GM21723 (cell line): ENCODE measurements at regions not wholly inside any gene's neighbourhood (a gene's known extent, or its start where the extent isn't known, plus 50 kb on each side); places are given as distances from the start of the nearest gene placed in this dataset.
"Not testable (repeated sequence)": the region's sequence is repeated elsewhere in the genome, so short reads cannot be mapped to it uniquely, and the experiment has no call there.

ENCODE experiments used
- ATAC-seq: cut with Tn5 transposase; IDR thresholded peaks from one replicate; pipeline ENCODE4 v1.9.1; 2021; ENCODE audit warnings: mild to moderate bottlenecking, moderate library complexity; ENCODE audit not compliant: unreplicated experiment

DNA sequence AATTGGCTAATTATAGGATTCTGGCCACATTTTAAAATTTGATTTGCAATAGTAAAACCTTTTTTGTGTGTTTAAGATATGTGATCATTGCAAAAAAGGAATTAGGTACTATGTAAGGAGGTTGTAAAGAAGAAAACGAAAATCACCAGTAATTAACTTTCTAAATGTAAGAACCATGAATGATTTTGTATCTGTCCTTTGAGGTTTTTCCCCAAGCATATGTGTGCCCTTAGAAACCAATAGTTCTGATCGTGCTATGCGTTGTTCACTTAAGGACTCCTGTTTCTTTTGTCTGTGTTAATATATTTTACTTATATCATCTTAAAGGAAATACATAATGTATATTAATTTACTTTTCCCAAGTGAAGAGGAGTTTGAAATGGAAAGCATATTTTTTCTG lies 410.2 kb downstream of the PSAT1 start:
- peak; percentile 57 for ATAC-seq

DNA sequence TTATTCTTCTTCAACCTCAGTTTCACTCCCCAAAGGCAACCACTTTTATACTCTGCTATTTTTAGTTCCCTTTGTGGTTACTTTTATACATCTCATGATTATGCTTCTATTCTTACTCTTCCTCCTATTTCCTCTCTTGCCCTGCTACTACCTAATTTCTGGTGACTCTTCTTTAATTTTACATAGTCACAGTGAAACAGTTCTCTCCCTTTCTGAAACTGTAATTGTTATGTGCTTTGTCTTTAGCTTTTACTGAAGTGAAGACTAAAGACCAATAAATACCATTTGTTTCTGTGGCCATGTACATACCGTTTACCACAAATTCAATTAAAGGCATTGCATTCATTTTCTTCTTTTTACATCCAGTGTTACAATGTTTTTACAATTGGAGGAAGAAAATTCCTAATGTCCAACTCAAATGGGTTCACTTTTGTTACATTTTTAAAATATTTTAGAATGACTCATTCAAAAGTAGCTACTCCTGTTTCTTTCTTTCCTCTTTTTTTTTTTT lies 410.6 kb downstream of the PSAT1 start:
- peak; percentile 97 for ATAC-seq

DNA sequence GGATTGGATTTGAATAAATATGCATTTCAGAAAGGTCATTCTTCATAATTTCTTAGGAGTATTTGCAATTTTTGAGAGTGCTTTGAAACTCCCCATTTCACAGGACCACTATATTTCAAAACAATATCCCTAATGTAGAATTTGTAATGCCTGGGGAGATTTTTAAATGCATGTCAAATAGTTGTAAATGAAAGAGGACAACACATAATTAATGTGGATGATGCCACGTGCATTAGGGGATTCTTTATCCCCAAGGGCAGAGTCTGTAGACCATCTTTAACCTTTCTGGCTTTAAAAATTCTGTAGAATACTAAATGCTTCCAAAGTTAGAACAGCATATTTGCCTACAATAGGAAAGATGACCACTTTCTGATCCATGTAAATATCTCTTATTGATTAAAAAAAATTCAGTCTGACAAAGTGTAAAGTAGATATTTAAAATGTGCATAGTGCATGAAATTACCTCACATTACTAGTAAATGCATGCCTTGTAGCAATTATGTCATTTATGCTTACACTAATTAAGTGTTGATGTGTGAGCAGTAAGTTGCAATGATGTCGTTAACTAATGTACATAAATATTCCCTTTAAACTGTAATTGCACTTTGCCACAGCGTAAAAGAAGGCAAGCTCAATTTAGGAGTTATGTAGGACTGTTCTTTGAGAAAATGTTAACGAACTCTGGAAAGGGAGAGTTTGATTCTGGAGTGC lies 416.1 kb downstream of the PSAT1 start:
- no peak for ATAC-seq

DNA sequence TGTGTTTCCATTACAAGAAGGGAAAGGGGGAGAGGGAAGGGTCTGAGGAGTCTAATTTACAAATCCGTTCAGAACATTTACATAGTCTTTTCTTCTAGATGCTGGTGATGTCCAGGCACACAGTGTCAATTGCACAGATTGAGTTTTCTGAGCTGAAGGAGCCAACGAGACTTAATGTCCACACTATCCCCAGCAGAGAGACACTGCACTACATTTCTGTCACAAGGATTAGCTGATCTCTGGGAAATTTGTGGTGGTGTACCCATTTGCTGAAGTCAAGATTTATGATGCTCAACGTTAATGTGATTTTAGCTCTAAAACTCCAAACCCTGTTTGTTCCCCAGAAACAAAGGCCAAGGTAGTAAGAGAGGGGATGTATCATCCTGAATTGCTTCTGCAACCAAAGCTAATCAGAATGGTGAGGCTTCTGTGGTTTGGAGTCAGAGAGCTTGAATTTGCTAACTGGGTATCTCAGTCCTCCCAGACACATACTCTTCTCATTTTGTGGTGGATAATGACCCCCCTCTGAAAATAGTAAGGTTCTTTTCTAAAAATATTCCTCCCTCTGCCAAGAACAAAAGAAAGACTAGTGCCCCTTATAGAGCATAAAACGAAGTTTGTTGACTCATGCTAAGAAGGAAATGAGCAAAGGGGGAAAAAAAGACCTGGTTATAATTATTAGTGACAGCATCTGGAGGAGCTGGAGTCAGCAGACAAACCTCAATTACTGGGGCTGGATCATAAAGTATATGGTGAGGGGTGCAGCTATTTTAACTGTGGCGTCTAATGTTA lies 416.9 kb downstream of the PSAT1 start:
- no peak for ATAC-seq

DNA sequence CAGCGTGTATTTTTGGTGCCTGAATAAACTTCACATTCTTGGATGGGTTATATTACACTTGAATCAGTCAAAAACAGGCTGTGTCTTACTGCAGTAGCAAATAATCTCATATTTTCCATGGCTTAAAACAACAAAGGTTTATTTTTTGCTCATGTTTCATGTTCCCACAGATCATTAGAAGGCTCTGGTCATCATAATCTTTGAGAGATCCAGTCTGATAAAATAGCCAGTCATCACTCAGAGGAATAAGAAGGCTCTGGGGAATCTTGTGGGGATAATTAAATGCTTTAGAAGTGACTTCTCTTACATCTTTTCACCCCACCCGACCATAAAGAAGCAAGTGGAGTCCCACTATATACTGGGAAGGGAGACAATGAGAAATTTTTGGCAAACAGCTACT lies 417.7 kb downstream of the PSAT1 start:
- ATAC-seq = no peak

DNA sequence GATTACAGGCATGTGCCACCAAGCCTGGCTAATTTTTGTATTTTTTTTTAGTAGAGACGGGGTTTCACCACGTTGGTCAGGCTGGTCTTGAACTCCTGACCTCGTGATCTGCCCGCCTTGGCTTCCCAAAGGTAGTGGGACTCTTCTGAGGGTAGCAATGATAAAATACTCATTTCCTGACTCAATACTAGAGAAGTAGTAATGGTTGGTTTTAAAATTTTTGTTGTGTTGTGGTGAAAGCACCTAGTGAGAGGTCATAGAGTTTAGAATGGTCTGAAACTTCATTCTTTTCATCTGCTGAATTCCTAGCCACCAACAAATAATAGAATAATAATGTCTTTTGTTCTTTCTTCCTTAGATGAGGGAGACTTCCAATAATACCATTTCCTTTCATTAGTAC lies 422.1 kb downstream of the PSAT1 start:
- ATAC-seq = not testable (repeated sequence)

DNA sequence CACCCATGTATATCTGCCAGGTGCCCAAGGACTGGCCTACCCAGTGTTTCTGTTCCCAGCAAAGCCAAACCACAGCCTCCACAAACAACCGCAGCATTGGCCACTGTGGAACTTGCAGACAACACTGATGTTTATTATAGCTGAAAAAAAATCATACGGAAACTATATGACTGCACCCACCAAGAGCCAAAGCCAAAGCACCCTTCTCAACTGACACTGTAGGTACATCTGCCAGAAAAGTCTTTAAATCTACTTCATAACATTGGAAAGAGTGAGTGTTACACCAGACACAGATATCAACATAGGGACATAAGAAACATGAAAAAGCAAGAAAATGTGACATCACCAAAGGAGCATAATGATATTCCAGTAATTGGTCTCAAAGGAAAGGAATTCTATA lies 428.0 kb downstream of the PSAT1 start:
- no peak for ATAC-seq

DNA sequence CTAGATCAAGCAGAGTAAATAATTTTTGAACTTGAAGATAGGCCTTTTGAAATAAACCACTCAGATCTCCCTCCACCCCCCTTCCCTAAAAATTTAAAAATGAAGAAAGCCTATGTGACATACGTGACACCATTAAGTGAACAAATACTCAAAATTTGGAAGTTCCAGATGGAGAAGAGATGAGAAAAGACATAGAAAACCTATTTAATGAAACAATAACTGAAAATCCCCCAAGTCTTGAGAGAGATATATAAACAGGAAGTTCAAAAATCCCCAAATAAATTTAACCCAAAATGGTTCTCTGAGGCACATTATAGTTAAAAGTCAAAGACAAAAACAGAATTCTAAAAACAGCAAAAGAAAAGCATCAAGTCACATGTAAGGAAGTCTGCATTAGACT lies 428.6 kb downstream of the PSAT1 start:
- ATAC-seq = no peak

DNA sequence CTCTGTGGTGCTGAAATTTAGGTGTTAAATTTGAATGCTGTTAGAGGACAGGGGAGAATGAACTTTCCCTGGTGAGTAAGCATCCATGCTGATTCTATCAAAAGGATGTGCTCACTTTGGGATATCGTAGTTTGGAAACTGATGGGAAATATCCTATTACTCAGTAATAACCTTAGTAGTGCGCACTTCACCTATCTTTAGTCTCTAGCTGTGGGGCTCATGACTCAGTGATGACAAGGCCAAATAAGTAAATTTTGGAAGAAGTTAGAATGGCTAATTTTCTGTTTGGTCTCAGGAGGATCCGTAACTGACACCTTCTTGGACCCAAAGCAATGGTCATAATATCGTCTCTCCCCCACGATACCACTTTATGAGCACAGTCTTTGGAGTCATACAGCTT lies 448.4 kb downstream of the PSAT1 start:
- ATAC-seq = no peak

DNA sequence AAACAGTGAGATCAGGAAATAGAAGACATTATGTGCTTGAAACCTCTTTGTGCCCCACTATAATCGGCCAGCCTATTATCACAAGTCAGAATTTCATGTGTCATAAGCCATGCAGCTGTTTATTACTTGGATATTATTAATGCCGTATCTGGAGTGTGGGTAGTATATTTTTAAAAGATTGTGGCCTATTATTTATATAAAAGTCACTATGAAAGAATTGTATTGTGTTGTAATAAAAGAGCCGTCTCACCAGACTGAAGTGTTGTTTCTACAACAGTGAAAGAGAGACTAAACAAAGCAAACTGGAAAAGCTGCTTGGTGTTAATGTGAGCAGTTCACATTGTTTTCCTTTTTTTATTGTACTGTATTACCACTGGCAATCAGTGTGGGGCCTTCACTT lies 449.1 kb downstream of the PSAT1 start:
- ATAC-seq = no peak

DNA sequence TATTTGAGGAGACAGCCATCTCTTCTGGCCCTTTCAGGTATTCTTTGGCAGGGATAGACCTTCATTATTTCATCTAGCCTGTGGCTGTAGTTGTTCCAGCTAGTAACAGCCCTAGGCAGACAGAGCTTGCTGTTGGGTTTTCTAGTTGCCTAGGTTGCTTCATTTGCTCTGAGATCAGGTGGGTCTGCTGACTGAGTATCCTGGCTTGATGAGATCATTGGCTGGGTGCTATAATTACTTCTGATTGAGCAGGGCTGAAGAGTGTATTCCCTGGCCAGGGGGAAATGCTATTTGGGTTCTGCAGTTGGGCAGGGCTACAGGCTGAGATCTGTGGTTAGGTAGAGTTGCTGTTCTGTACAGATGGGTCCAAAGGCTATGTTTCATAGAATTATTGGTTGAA lies 456.1 kb downstream of the PSAT1 start:
- no peak for ATAC-seq

DNA sequence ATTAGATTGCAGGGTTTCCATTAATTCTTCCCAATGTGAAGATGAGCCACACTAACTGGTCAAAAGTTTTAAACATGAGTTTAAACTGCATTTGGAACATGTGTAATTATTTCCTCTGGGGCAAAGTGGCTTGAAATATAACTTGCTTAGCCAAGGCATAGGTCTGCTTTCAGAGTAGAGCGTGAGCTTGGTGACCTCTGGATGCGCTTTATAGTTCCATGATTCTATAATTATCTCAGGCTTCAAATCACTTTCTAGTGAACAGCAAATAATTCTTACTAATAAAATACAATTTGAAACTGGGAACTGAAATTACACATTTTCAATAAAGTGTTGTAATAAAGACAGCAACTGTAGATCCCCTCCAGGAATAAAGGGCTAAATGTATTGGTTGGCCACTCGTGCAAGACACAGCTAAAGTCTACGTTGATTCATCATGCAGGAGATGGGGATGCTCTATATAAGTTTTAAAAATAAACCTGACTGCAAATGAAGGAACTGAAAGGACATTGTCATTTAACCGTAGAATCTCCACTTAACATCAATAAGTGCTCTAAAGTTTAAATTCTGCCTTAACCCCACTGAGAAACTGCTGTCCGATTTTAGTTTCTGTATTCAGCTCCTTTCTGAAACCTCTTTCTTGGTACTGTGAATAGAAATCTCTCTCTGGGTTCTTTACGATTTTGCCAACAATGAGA lies 460.0 kb downstream of the PSAT1 start:
- ATAC-seq = peak; percentile 78

DNA sequence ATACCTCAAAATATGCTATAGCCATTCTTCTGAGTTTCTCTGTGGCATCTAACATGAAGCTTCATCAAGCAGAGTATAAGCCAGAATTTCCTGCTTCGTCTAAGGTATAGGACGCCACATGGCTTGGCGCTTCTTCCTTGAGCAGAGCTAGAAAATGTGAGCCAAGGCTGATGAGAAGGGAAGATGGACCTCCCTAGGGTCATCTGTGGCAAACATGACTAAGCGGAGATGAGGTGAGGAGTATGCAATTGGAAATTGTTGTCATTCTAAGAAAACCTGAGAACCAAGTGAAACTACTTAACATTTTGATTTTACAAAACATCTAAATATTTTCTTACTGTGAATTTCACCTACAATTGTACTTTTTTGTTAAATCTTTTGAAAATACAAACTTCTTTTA lies 466.5 kb downstream of the PSAT1 start:
- no peak for ATAC-seq

DNA sequence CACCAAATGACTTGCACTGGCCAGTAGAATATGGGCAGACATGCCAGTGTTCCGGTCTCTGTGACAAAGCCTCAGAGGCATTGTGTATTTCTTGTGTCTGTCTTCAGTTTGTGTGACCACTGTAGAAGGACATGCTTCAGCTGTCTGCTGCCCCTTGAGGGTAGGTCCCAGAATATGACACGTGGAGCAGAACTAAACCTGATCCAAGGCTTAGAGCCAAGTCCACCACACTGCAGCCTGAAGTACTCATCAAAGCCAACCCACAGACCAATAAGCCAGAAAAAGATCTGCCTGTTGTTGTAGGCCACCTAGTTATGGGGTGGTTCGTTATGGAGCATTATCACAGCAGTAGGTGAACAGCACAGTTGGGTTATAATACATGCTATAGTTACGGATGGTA lies 468.9 kb downstream of the PSAT1 start:
- no peak for ATAC-seq

DNA sequence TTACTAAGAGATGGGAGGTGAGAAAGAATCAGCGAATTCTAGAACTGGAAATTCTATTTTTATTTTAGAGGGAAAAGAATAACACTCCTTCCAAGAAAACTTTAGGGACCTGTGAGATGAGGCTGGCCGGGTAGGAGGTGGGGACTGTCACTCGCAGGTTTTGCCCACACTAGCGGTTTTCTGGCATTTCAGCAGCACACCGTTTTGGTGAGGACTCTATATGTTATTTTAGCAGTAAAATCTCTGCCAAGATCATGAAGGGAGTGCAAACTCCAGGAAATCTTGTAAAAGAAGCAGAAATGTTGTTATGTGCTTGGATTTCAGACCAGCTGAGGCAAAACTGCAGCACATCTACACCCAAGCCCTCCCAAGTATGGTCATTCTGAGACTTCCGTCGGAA lies 470.6 kb downstream of the PSAT1 start:
- no peak for ATAC-seq

DNA sequence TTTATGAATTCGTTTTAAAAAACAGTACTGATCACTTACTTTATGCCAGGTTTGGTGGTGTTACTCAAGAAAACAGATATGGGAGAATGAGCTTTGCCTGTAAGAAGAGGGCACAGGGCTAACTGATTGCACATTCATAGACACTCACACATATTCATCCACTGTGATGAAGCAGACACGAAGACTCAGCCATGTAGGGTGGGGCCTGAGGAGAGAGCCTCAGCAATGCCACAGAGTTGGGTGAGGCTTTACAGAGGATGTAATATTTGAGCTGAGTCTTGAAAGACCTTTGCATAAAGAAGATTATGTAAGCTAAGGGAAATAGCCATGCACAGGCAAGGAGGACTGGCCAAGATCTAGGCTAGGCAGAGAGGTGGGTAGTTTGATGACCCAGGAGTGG lies 472.8 kb downstream of the PSAT1 start:
- ATAC-seq = no peak

DNA sequence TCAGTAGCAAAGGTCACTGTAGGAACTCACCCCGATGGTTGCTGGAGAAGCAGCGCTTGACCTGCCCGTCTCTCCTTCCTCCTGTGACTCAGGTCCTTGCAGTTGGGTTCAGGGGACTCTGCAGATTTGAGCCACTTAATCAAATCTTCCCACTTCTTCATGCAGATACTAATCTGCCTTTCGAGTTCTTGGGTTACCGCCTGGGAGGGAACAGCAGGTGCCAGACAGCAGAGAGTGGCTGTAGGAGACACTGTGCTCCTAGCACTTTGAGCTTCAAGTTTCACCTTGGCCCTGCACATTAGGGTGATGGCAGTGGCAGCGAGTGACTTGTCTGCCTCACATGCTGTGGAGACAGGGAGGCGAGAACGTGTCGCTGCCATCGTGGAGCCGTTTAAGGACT lies 478.3 kb downstream of the PSAT1 start:
- no peak for ATAC-seq

DNA sequence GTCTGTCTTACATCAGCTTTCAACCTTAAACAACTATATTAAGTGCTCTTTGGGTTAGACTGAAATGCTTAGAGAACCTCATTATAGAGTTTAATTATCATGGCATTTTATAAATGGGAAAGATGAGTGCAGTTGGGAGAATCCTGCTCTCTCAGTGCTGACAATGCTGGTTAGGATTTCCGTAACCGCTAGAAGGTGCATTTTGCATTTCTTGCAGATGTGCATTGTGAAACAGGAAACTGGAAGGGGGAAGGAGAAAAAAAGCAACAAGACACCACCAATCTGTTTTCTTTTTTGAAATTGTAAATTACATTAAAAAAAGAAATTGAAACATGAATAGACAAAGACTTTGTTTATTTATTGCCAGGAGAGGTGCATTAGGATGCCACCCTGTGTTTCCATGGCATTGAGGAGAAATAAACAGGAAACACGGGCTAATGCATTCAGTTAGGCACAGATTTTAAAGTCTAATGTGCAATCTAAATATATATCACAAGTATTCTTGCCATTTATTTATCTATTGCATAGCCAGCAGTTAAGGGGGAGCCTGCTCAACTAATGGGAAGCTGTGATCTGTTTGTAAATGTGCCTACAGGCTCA lies 478.9 kb downstream of the PSAT1 start:
- ATAC-seq = no peak

DNA sequence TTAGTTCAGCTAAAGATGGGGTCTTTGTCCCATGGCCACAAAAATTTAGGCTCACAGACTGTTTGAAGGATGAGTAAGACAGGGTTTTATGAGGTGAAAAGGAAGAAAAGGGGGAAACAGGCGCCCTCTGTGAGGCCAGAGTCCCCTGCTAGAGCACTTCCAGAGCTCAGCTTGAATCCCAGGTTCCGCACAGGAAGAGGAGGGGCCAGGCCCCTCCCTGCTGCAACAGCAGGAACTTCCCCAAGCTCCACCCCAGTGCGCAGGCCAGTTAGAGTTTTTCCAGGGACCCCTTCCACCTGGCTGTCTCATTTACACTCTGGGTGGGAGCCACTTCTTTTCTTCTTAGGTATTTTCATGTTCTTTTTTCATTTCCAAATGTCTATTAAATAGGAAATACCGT lies 480.8 kb downstream of the PSAT1 start:
- no peak for ATAC-seq

DNA sequence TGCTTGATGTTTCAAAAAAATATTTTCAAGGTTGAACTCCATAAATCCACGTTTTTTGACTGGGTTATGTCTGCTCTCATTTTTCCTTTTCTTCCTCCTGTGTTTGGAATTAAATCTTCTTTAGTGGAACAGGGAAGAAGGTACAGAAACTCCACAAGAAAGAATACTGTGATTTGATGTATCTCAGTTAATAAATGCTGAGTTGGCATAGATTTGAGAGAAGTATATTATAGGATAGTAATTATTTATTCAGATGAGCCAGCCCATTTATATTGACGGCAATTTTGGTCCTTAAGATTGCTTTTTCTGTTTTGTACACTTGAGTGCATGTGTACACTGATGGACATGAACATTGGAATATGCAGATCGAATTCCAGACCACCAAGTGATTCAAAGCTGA lies 481.4 kb downstream of the PSAT1 start:
- ATAC-seq = no peak

DNA sequence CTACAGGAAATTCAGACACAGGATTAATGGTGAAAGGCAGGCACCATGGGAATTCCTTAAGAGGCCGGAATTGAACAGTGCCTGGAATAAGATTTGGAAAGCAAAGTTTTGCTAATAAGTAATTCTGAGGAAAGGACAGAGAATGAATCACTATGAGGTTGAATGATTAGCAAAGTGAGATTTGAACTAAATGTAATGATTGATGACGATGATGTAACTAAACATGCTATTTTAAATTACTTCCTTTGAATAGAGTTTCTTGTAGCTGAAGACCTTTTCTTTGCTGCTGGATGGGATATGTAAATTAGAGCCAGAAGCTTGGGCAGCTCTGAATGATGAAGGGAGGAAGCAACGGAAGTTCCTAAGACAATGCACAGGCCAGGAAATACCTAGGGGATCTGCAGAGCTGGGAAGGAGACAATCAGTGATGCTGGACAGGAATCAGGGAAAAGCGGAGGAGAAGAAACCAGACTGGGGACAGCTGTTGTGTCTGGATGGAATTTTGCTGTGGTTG lies 482.0 kb downstream of the PSAT1 start:
- no peak for ATAC-seq
